Esophagus mucosa (tissue), 1 donor: ENCODE measurements at regions not wholly inside any gene's neighbourhood (a gene's known extent, or its start where the extent isn't known, plus 50 kb on each side); places are given as distances from the start of the nearest gene placed in this dataset.
"Not testable (repeated sequence)": the region's sequence is repeated elsewhere in the genome, so short reads cannot be mapped to it uniquely, and the experiment has no call there.

Source experiments
- ATAC-seq: fragments of 200-7000 bp; cut with Tn5 transposase; one replicate; pipeline ENCODE4 v1.9.1; 2020
- donor health status: DM: yes; HTN: yes; CAD: no.

DNA sequence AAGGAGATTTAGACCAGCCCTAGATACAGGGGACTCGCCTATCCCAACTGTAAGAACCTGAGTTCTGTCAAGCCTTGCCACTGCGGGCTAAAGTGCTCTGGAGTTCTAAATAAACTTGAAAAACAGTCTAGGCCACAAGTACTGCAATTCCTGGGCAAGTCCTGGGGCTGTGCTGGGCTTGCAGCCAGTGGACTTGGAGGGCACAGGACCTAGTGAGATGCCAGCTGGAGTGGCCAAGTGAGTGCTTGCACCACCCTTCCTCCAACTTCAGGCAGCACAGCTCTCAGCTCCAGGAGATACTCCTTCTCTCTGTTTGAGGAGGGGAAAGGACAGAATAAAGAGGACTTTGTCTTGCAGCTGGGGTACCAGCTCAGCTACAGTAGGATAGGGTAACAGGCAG lies 307.6 kb upstream of the FBXO33 start:
- no peak for ATAC-seq

DNA sequence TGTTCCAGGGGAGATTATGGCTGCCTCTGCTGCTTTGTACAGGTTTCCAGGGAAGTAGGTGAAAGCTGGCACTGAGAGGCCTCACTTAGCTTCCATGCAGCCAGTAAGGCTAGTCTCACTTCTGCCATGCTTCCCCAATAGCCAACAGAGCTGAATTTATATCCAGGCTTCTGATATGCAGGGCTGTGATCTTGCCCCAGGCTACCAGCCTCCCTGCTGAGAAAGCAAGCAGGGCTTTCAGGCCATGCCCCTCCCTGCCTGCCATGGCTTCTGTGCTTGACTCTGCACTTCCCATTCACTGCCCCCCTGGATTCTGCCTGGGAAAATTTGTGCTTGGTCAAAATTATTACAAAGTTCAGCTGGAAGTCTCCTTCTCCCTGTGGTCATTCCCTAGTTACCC lies 302.1 kb upstream of the FBXO33 start:
- no peak for ATAC-seq

DNA sequence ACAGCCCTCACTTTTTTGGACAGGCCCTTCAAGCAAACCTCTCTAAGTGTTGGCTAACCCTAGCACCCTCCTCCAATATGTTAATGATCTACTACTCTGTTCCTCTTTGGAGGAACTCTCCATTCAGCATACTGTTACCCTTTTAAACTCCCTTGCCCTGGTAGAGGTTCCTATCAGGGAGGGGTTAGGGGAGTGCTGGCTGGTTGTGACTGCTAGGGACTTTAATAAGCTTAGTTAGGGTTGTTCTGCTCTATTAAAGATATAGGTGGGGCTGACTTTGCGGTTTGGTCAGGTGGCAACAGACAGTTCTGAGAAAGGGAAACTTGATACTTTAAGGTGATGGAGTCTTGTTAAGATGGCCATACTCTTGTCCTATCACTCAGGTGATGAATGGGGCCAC lies 301.5 kb upstream of the FBXO33 start:
- no peak for ATAC-seq

DNA sequence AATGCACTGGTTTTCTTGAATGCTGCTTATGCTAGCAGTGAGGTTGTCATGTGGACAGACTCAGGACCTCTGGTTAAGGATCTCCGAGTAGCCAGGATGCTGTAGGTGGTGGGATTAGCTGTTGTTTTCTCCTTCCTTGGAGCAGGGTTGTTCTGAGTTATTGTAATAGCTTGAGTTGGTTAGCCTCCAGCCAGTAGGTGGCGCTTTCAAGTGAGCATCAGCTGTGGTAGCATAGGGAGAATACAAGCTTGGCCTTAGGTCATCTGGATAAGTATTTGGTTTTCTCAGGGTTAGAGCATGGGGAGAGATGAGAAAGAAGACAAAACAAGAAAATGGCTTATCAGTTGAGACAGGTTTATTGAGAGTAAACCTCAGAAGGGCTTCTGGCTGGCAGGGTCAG lies 299.7 kb upstream of the FBXO33 start:
- no peak for ATAC-seq

DNA sequence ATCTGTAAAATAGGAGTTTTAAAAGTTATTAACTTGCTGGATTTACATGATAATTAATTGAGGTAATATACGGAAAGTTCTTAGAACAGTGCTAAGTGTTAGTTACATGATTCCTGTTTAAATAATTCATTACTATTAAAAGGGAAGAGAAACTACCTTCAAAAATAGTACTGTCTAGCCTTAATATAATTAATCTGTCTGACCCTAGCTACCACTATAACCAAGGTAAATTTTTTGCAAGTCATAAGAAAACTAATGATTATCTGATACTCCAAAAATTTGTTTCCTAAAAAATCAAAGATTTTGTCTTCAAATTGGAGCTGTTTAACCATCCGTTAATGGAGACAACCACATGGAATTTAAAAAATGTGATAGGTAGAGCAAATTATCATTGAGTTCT lies 294.3 kb upstream of the FBXO33 start:
- ATAC-seq, result no peak

DNA sequence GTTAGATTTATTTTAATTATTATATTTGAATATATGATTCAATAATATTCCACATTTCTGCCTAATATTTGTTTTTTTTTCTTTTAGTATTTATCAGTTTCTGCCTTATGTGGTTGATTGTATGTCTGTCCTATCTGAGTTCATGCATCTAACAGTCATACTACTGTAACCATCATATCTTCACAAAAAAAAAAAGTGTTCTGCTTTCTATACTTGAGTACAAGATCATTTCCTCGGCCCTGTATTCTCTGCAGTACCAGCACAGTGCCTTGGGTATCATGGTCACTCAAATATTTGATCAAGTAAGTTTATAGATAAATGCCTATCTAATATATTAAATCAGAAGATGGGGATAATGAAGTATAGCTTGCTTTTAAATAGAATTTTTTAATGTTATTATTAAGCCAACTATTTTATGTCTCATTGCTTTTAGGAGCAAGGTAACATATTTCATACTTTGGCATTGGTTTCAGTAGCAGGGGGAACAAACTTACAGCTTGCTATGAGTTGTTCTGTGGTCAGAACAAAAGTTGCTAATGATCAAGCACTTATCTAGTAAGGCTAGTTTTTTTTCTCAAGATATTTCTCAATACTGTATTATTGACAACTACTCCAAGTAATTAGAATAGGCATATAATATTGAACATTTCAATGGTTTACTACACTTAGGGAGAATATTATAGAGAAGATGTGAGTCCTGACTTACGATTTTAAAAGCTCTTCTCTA lies 290.5 kb upstream of the FBXO33 start:
- no peak for ATAC-seq

DNA sequence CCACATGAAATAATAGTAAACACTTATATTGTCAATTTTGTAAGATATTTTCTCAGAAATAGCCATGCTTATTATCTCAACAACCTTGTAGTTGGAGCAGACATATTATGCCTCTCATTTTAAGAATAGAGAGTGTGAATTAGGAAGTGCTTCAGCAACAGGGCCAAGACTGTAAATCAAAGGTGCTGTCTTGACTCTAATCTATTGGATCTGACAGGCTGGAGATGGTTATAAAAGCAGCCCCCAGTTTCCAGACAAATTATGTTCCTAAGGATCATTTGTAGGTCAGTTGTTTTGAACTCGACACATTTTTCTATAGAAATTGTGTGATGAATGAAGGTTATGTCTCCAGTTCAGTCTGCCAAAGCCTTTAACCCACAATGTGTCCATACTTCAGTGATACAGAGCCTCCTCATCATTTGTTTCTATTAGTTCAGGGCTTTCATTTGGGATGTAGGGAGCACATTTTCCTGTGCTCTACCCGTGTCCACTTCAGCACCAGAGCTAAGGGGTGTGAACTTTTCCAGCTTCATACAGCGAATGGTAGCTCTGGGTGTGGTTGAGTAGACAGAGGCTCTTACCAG lies 284.8 kb upstream of the FBXO33 start:
- ATAC-seq, result no peak

DNA sequence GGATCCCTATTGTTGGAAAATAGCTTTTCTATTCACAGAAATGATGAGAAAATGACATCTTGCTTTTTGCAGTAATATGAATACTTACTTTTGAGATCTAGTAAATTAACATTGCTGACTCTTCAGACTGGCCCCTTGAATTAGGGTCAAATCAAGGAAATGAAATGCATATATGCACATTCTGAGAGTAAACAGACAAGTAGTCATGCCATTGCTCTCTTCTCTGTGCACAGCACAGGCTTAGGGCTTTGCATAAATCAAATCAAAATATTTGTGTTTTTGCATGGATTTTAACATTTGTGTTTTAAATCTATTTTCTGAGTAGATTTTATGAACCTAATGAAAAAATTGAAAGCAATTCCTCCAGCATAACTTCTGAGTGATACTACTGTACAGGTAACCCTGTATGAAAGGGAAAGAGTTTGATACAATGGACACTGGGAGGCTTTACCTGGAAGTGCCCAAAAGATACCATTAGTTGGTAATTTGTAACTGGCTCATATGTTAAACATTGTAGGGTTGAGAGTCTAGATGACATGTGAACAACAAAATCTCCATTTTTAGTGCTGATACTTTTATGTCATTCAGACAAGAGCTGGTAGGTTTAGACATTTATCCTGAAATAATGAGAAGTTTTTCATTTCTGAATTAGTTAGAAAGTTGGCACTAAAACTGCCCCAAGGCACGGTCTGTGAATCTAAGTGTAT lies 280.2 kb upstream of the FBXO33 start:
- no peak for ATAC-seq

DNA sequence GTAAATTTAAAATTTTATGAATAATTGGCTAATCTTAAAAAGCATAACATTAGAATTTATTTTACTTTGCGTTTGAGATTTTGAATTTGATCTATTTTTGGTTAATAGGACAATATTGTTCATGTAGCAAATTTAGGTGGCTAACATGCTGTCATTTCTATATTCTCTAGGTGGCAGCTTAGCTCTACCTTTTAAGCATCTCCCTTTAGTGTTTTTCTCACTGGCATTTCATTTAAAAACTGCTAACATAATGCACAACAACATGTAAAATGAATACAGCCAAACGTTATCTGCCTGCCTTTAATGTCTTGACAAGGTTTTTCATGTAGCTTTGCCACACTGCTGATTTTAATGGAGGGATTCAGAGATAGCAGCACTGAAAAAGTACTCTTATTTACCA lies 272.4 kb upstream of the FBXO33 start:
- ATAC-seq, result no peak

DNA sequence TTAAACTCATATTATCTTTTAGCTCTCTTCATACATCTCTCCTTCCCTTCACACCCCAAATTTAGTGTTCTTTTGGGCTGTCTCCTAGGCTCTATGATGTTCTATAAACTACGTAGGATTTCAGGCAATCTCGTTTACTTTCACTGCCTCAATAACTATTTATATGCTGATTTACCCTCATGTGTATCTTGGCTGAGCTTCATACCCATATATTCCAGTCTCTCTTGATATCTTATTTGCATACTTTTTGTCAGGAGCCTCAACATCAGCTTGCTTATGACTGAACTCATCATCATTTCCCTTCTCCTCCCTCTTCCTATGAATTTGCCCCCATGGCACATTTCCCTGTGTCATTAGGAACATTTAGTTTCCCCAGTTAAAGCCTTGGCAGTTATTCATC lies 262.1 kb upstream of the FBXO33 start:
- ATAC-seq, result no peak

DNA sequence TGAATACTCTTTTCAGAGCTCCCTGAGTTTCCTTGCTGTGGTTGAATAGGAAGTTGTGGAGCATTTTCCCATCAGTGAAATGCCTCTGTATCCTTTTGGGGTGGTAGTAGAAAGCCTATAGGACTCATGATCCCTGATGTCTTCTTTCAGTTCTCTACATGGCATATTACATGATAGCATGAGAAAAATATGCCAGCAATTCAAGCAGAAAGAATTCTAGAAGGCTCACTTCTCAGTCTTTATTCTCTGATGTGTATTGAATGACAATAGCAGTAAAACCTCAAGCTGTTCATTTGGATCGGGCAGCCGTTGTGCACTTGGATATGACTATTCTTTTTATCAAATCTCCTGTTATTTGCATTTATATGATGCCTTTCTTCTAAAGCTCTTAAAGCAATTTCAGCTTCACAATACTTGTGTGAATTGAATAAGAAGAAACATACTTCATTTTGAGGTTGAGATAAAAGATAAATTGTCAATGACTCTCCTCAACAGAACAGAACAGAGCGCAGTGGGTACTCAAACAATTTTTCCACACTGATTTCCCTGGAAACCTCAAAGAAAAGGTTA lies 251.5 kb upstream of the FBXO33 start:
- no peak for ATAC-seq

DNA sequence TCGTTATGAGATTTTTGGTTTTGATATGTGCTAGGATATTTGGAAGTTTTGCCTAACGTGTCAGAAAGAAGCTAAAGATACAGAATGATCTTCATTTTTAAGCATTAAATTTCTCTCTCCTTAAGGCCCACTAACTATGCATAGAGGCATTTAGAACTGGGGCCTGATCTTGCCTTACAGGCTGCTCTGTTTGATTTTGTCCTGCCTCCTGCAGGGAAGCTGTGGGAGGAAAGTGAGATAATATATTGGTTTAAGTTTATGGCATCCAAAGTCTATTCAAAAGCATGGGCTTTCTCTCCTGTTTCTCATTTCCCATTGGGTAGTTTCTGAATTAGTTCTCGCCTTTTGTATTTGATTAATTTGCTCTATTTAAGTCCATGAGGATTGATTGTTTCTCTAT lies 250.3 kb upstream of the FBXO33 start:
- ATAC-seq, result no peak

DNA sequence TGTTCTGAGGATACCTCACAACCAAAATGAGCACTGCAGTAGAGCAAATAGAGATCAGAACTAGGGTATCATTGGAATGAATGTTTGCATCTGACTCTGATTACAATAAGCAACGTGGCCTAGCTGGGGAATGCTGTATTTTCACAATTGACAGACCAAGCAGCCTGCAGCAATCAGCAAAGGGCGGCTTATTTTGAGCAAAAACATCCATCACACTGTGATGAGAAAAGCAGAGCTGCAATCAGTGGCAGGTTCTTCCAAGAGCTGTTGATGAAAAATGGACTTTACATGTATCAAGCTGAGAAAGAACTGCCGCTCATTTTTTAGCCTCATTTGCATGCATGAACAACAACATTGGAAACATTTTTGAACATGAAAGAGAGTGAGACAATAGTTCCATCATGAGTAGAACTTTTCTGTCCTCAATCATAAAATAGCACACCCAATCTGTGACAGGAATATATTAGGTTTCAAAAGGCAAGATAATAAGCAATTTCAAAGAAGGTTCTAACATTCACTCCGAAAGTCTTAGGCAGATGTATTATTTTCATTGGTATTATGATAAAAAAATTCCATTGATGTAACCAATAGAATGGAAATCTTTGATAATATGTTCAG lies 249.7 kb upstream of the FBXO33 start:
- no peak for ATAC-seq

DNA sequence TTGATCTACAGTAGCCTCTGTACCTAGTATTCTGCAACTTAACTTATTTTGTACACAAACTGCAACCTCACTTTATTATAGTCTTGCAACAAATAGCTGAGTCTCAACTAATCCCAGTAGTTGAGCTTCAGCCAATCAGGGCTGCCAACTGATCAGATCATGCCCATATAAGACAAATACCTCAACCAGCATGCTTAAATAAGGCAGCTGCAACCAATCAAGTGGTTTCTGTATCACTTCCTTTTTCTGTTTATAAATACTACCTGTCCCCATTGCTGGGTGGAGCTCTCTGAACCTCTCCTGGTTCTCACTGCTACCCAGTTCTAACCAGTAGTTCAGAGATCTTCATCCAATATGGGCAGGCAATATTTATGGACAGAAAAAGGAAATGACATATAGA lies 248.5 kb upstream of the FBXO33 start:
- ATAC-seq, result no peak

DNA sequence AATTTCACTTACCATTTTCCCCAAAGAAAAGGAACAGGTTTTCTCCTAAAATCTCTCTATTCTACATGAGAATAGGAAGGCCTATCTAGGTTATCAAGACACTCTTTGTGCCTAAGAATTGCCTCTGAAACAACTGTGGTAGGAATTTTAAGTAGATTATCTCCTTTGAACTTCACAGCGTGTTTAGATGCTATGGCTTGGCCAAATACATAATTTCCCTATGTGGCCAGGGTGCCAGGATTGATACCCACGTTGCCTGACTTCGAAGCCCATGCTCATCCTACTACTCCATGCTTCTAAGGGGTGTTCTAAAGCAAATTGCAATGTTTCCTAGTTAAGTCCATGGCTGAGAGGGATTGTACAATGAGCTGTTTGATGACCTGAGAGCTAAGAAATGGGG lies 241.5 kb upstream of the FBXO33 start:
- ATAC-seq, result no peak

DNA sequence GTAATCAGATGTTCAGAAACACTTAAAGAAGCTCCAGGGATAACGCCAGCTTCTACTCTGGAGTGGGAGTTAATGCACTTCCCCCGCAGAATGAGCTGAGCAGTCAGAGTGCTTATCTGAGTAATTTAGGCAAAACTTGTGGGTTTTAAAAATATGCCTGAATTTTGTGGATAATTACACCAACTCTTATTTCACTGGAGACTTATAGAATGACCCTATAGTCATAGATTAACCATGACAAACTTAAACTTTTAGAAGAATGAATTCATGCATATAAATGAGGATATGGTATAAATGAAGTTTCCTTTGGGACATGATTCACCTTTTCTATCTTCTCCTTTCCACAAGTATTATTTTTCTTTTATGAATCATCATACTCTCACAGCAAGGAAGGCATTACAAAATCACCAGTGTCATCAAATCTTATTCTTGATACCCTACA lies 241.1 kb upstream of the FBXO33 start:
- no peak for ATAC-seq

DNA sequence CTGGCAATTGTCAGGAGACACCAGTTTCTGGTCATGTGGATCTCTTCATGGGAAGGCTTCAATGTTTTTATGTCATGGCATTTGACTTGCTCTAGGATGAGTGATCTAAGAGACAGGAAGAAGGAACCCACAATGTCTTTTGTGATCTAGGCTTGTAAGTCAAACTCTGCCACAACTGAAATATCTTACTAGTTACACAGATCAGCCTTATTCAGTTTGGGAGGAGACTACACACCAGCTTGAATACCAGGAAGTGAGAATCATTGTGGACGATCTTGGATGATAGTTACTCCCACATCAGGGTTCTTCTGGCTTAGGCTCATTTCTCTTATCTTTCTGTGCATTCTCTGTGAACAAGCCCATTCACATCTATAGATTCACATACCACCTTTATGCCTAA lies 236.2 kb upstream of the FBXO33 start:
- no peak for ATAC-seq

DNA sequence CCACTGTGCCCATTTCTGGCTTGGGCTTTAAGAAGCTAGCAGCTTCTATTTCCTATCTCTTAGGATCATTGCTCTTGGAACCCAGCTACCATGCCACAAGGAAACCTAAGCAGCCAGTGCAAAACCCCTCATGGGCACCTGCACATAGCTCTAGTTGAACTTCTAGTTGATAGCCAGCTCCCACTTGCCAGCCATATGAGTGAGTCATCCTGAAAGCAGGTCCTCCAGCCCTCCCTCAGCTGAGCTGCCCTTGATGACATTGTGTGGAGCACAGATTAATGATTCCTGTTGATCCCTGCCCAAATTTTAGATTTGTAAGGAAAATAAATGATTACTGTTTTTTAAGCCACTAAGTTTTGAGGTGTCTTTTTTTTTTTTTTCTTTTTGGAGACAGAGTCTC lies 234.2 kb upstream of the FBXO33 start:
- ATAC-seq, result no peak

DNA sequence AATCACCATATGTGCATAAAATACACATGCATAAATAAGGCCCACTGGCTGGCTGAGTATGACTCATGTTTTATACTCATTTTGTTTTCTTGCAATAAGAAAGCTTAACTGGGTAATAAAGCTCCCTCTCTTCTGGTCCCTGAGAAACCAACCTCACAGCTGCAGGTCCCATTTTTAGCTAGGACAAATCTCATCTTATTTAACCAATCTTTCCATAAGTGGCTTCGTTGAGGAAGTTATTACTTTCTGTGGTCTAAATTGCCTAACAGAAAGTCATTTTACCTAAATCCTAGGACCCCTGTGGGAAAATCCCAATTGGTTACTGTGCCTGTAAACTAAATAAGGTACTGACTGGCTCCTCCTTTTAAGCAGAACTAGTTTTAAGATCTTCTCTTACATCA lies 232.8 kb upstream of the FBXO33 start:
- ATAC-seq, result no peak

DNA sequence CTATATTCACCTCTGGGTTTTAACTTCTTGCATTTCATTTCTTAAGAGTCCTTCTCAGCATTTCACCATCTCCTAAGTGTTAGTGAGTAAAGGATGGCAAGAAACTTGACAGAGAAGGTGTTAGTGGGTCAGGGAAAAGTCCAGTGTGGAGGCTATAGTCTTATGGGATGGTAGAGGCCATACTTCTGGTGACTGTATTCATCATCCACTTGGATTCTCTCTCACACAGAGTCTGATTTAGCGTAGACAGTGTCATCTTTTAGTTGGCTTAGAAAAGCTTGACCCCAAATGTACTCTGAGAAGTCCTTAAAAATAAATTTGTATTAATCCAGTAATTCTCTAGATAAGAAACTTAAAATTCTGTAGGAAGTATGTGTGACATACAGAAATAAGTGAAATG lies 232.4 kb upstream of the FBXO33 start:
- ATAC-seq, result no peak

DNA sequence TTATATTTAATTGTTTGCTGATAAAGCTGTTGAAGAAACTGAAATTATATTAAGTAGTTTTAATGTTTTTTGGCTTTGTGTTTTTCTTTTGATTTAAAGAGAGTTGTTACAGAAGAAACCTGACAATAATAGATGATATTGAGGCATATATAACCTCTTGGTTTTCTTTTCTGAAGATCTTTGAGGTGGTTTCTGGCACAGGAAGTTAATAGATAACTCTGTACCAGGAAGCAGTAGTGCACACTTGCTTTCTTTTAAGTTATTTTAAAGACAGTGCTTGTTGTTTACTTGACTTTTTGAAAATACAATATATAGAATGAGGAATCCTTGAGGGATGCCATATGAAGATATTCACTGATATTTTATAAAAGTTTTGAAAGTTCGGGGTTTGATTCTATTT lies 209.0 kb upstream of the FBXO33 start:
- no peak for ATAC-seq

DNA sequence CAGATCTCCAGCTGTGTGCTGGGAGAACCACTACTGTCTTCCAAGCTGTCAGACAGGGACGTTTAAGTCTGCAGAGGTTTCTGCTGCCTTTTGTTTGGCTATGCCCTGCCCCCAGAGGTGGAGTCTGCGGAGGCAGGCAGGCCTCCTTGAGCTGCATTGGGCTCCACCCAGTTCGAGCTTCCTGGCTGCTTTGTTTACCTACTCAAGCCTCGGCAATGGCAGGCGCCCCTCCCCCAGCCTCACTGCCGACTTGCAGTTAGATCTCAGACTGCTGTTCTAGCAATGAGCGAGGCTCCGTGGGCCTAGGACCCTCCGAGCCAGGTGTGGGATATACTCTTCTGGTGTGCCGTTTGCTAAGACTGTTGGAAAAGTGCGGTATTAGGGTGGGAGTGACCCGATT lies 206.8 kb upstream of the FBXO33 start:
- not testable (repeated sequence) for ATAC-seq

DNA sequence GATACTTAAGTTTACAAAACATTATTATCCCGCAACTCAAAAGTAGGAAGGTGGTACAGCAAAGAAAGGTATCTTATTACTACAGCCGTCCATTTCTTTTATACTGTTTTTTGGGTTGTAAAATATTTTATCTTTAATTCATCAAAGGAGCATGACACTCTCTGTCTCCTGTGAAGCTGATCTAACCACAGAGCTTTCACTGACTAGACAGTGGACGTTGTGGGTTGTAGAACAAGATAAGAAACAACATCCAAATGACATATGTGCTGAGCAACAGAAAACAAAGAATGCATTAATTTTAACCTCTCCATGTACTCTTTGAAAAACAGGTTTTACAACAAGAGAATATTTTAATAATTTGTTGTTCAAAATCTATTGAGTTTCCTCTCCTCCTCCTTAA lies 195.9 kb upstream of the FBXO33 start:
- ATAC-seq, result no peak
